HEK293T (cell line): ENCODE measurements at regions not wholly inside any gene's neighbourhood (a gene's known extent, or its start where the extent isn't known, plus 50 kb on each side); places are given as distances from the start of the nearest gene placed in this dataset.

Experiments
- ARNT ChIP-seq: fragments of 450-650 bp; IDR thresholded peaks from 2 replicates; pipeline ENCODE4 v1.6.1; 2017; ENCODE audit warnings: mild to moderate bottlenecking
- ELF4 ChIP-seq: fragments of 450-650 bp; IDR thresholded peaks from 2 replicates; pipeline ENCODE4 v1.6.1; 2017; ENCODE audit warnings: antibody characterized with exemption
- FOXA1 ChIP-seq: fragments of 450-650 bp; IDR thresholded peaks from 2 replicates; pipeline ENCODE4 v1.6.1; 2016; ENCODE audit warnings: mild to moderate bottlenecking
- FOXK2 ChIP-seq: fragments of 450-650 bp; IDR thresholded peaks from 2 replicates; pipeline ENCODE4 v1.6.1; 2016; ENCODE audit warnings: mild to moderate bottlenecking
- FOXM1 ChIP-seq: fragments of 450-650 bp; IDR thresholded peaks from 2 replicates; pipeline ENCODE4 v1.6.1; 2017; ENCODE audit warnings: mild to moderate bottlenecking, borderline replicate concordance
- L3MBTL2 ChIP-seq: fragments of 450-650 bp; conservative IDR thresholded peaks from 2 replicates; pipeline ENCODE4 v1.6.1; 2016; ENCODE audit warnings: mild to moderate bottlenecking
- NFRKB ChIP-seq: fragments of 450-650 bp; IDR thresholded peaks from 2 replicates; pipeline ENCODE4 v1.6.1; 2016; ENCODE audit warnings: mild to moderate bottlenecking, moderate library complexity
- SP1 ChIP-seq: fragments of 450-650 bp; IDR thresholded peaks from 2 replicates; pipeline ENCODE4 v1.6.1; 2017
- SUZ12 ChIP-seq: fragments of 450-650 bp; IDR thresholded peaks from 2 replicates; pipeline ENCODE4 v1.6.1; 2016; ENCODE audit warnings: mild to moderate bottlenecking
- TARDBP ChIP-seq: fragments of 450-650 bp; IDR thresholded peaks from 2 replicates; pipeline ENCODE4 v1.6.1; 2016
- ZNF384 ChIP-seq: fragments of 450-650 bp; IDR thresholded peaks from 2 replicates; pipeline ENCODE4 v1.6.1; 2016

GRCh38 chr5:38656568-38656967, 100.1 kb upstream of the LIFR start:
- TF ChIP-seq FOXM1 (no peak), ELF4 (no peak), SP1 (no peak), TARDBP (no peak), SUZ12 (no peak), L3MBTL2 (no peak), ZNF384 (no peak), NFRKB (no peak), FOXK2 (no peak), ARNT (no peak), FOXA1 (no peak)
